Cerebellar cortex (tissue), 1 donor: ENCODE measurements at regions not wholly inside any gene's neighbourhood (a gene's known extent, or its start where the extent isn't known, plus 50 kb on each side); places are given as distances from the start of the nearest gene placed in this dataset.
A peak's percentile ranks its signal among the peaks of the same experiment; 100 is the strongest.
"Not testable (repeated sequence)": the region's sequence is repeated elsewhere in the genome, so short reads cannot be mapped to it uniquely, and the experiment has no call there.

Source experiments
- DNase-seq: peaks from one replicate; pipeline ENCODE4 v3.0.0-alpha.2; 2015; ENCODE audit warnings: low spot score

GRCh38 chr5:155514105-155514563, 500.6 kb downstream of the KIF4B start:
- no peak for DNase-seq

GRCh38 chr5:155522540-155522939, 509.0 kb downstream of the KIF4B start:
- DNase-seq: no peak

GRCh38 chr5:155529362-155529761, 515.8 kb downstream of the KIF4B start:
- no peak for DNase-seq

GRCh38 chr5:155530046-155530445, 516.5 kb downstream of the KIF4B start:
- DNase-seq: no peak

GRCh38 chr5:155532621-155533311, 519.2 kb downstream of the KIF4B start:
- no peak for DNase-seq

- no peak for DNase-seq
Measured at GRCh38 chr5:155540000-155540595, 526.5 kb downstream of the KIF4B start.

GRCh38 chr5:155546075-155546474, 532.5 kb downstream of the KIF4B start:
- DNase-seq: no peak

- DNase-seq: no peak
Measured at GRCh38 chr5:155554500-155554899, 540.9 kb downstream of the KIF4B start.

GRCh38 chr5:155556222-155556621, 542.7 kb downstream of the KIF4B start:
- no peak for DNase-seq

GRCh38 chr5:155556700-155557099, 543.1 kb downstream of the KIF4B start:
- no peak for DNase-seq

GRCh38 chr5:155562158-155562557, 548.6 kb downstream of the KIF4B start:
- no peak for DNase-seq

GRCh38 chr5:155564541-155564940, 551.0 kb downstream of the KIF4B start:
- DNase-seq: no peak

- peak; percentile 76 for DNase-seq
Measured at GRCh38 chr5:155575861-155576260, 562.3 kb downstream of the KIF4B start.

GRCh38 chr5:155586808-155587207, 573.3 kb downstream of the KIF4B start:
- DNase-seq: not testable (repeated sequence)

GRCh38 chr5:155587458-155587857, 573.9 kb downstream of the KIF4B start:
- DNase-seq: no peak

GRCh38 chr5:155591273-155591672, 577.7 kb downstream of the KIF4B start:
- no peak for DNase-seq

GRCh38 chr5:155594270-155594669, 580.7 kb downstream of the KIF4B start:
- DNase-seq: no peak

- DNase-seq: no peak
Measured at GRCh38 chr5:155595791-155596190, 582.2 kb downstream of the KIF4B start.

- DNase-seq: no peak
Measured at GRCh38 chr5:155598552-155598951, 585.0 kb downstream of the KIF4B start.

GRCh38 chr5:155605920-155606319, 592.4 kb downstream of the KIF4B start:
- DNase-seq: no peak

GRCh38 chr5:155616779-155617392, 603.3 kb downstream of the KIF4B start:
- peak; percentile 17 for DNase-seq

- DNase-seq: no peak
Measured at GRCh38 chr5:155619688-155620087, 606.1 kb downstream of the KIF4B start.

- DNase-seq: no peak
Measured at GRCh38 chr5:155620821-155621410, 607.4 kb downstream of the KIF4B start.
